ENCODE measurements at regions not wholly inside any gene's neighbourhood (a gene's known extent, or its start where the extent isn't known, plus 50 kb on each side); places are given as distances from the start of the nearest gene placed in this dataset.
"Not testable (repeated sequence)": the region's sequence is repeated elsewhere in the genome, so short reads cannot be mapped to it uniquely, and the experiment has no call there.

DNA sequence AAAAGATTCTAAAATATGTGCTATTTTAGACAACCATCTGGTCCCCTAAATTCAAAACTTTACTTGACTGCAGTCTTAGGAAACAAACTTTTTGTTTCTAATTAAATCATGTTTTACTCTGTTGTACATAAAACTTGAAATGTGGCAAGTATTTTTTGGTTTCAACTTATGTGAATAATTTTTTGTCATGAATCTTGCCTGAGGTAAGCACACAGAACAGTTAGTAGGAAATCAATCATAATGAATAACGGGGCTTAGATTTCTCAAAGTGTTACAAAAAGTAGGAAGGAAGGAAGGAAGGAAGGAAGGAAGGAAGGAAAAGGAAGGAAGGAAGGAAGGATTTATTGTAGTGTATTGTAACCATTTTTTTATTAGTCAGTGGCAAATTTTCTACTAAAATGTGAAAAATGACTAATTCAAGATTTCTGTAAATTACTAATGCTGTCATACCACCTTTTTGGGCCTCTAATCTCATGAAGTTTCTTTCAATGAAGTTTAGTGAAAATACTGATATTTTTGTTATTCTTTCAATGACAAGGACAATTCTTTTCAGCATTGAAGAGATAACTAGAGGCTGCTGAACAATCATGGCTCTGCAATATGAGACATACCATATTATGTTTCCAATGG is 1689.2 kb downstream of the OTOL1 start:
- Histone ChIP-seq H3K36me3 (ENCODE audit: insufficient read depth, low read length, poor library complexity, severe bottlenecking) (peaks cover 39% of the 10 kb centered on the region), H3K27ac (ENCODE audit: low read depth, low read length, poor library complexity, severe bottlenecking) (peak overlapping the region; percentile 99), H3K9me3 (ENCODE audit: low read depth, low read length, poor library complexity, severe bottlenecking) (peaks cover 20% of the 10 kb centered on the region), H3K4me3 (ENCODE audit: low read depth, low read length, poor library complexity, severe bottlenecking) (no peak overlapping the region), H3K4me1 (ENCODE audit: insufficient read depth, low read length, poor library complexity, severe bottlenecking) (peaks cover 22% of the 10 kb centered on the region), H3K27me3 (replicated peaks; ENCODE audit: insufficient read depth, low read depth, low read length, poor library complexity) (no peaks in the 10 kb centered on the region)
- CTCF ChIA-PET, result no interaction called here
- peak; percentile 92 for DNase-seq (ENCODE audit: low spot score)
- POLR2A ChIA-PET (ENCODE audit: low non-redundant PET), result no interaction called here
- BruUV-seq (replicated peaks), result no TSS peak
- intact Hi-C loops (cut with micrococcal nuclease; ENCODE audit: unreplicated experiment), result loop anchor here (1.0 to 10.0 kb wide), 6 partner anchors 129 to 1621 kb away; no protein-coding TSS in a partner anchor
- no peak for TF ChIP-seq EZH2 (IDR thresholded peaks at IDR 0.05; ENCODE audit: borderline replicate concordance, low read depth, low read length, poor library complexity, severe bottlenecking)
- TF ChIP-seq, protein P1, sequence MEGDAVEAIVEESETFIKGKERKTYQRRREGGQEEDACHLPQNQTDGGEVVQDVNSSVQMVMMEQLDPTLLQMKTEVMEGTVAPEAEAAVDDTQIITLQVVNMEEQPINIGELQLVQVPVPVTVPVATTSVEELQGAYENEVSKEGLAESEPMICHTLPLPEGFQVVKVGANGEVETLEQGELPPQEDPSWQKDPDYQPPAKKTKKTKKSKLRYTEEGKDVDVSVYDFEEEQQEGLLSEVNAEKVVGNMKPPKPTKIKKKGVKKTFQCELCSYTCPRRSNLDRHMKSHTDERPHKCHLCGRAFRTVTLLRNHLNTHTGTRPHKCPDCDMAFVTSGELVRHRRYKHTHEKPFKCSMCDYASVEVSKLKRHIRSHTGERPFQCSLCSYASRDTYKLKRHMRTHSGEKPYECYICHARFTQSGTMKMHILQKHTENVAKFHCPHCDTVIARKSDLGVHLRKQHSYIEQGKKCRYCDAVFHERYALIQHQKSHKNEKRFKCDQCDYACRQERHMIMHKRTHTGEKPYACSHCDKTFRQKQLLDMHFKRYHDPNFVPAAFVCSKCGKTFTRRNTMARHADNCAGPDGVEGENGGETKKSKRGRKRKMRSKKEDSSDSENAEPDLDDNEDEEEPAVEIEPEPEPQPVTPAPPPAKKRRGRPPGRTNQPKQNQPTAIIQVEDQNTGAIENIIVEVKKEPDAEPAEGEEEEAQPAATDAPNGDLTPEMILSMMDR (conservative IDR thresholded peaks at IDR 0.05; ENCODE audit: low read depth, low read length), result no peak

DNA sequence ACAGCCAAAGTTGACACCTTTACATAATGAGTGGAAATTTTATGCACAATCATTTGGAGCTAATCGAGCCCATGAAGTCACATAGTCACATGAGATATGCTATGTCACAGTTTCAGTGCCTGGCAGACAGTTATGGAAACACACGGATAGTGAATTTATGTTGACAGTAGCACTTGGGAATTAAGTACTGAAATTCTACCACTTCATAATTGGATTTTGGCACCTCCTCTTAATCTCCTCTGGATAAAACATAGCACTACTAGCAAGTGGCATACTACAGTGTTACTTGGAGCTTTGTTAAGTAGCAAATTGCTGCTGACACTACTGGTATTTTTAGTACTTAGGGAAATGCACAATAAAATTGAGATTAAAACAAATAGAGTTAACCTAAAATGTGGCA is 1679.4 kb downstream of the OTOL1 start:
- Histone ChIP-seq H3K27ac (ENCODE audit: low read depth, low read length, poor library complexity, severe bottlenecking) (peak overlapping the region; percentile 38), H3K27me3 (replicated peaks; ENCODE audit: insufficient read depth, low read depth, low read length, poor library complexity) (no peaks in the 10 kb centered on the region), H3K4me3 (ENCODE audit: low read depth, low read length, poor library complexity, severe bottlenecking) (no peak overlapping the region), H3K9me3 (ENCODE audit: low read depth, low read length, poor library complexity, severe bottlenecking) (peaks cover 12% of the 10 kb centered on the region), H3K4me1 (ENCODE audit: insufficient read depth, low read length, poor library complexity, severe bottlenecking) (peaks cover 12% of the 10 kb centered on the region), H3K36me3 (ENCODE audit: insufficient read depth, low read length, poor library complexity, severe bottlenecking) (peaks cover 10% of the 10 kb centered on the region)
- POLR2A ChIA-PET (ENCODE audit: low non-redundant PET), result no interaction called here
- TF ChIP-seq, protein P1 (conservative IDR thresholded peaks at IDR 0.05; ENCODE audit: low read depth, low read length), result no peak
- TF ChIP-seq EZH2 (IDR thresholded peaks at IDR 0.05; ENCODE audit: borderline replicate concordance, low read depth, low read length, poor library complexity, severe bottlenecking), result no peak
- peak; percentile 70 for DNase-seq (ENCODE audit: low spot score)
- no TSS peak for BruUV-seq (replicated peaks)
- intact Hi-C loops (cut with micrococcal nuclease; ENCODE audit: unreplicated experiment), result no loop called here
- CTCF ChIA-PET, result no interaction called here

DNA sequence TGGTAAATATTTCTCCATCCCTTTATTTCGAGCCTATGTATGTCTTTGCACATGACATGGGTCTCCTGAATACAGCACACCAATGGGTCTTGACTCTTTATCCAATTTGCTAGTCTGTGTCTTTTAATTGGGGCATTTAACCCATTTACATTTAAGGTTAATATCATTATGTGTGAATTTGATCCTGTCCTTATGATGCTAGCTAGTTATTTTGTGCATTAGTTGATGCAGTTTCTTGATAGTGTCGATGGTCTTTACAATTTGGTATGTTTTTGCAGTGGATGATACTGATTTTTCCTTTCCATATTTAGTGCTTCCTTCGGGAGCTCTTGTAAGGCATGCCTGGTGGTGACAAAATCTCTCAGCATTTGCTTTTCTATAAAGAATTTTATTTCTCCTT is 1675.9 kb downstream of the OTOL1 start:
- CTCF ChIA-PET; BruUV-seq (replicated peaks); DNase-seq (ENCODE audit: low spot score); H3K36me3 ChIP-seq (ENCODE audit: insufficient read depth, low read length, poor library complexity, severe bottlenecking); H3K27me3 ChIP-seq (replicated peaks; ENCODE audit: insufficient read depth, low read depth, low read length, poor library complexity); H3K4me3 ChIP-seq (ENCODE audit: low read depth, low read length, poor library complexity, severe bottlenecking); intact Hi-C loops (cut with micrococcal nuclease; ENCODE audit: unreplicated experiment); POLR2A ChIA-PET (ENCODE audit: low non-redundant PET); H3K27ac ChIP-seq (ENCODE audit: low read depth, low read length, poor library complexity, severe bottlenecking): not testable (repeated sequence)
- Histone ChIP-seq H3K4me1 (ENCODE audit: insufficient read depth, low read length, poor library complexity, severe bottlenecking) (peaks cover 12% of the 10 kb centered on the region), H3K9me3 (ENCODE audit: low read depth, low read length, poor library complexity, severe bottlenecking) (peaks cover 12% of the 10 kb centered on the region)

DNA sequence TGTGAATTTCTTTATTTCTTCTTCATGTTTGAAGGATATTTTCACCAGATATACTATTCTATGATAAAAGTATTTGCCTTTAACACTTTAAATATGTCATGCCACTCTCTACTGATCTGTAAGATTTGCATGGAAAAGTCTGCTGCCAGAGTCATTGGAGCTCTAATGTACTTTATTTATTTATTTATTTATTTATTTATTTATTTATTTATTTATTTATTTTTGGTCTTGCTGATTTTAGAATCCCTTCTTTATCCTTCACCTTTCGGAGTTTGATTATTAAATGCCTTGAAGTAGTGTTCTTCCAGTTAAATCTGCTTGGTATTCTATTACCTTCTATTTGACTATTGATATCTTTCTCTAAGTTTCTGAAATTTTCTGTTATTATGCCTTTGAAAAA is 1669.6 kb downstream of the OTOL1 start:
- no peak for DNase-seq (ENCODE audit: low spot score)
- no peak for TF ChIP-seq EZH2 (IDR thresholded peaks at IDR 0.05; ENCODE audit: borderline replicate concordance, low read depth, low read length, poor library complexity, severe bottlenecking)
- TF ChIP-seq, protein P1 (conservative IDR thresholded peaks at IDR 0.05; ENCODE audit: low read depth, low read length), result no peak
- ChIA-PET CTCF (no interaction called here), POLR2A (ENCODE audit: low non-redundant PET) (no interaction called here)
- Histone ChIP-seq H3K36me3 (ENCODE audit: insufficient read depth, low read length, poor library complexity, severe bottlenecking) (no peaks in the 10 kb centered on the region), H3K4me1 (ENCODE audit: insufficient read depth, low read length, poor library complexity, severe bottlenecking) (no peaks in the 10 kb centered on the region), H3K27ac (ENCODE audit: low read depth, low read length, poor library complexity, severe bottlenecking) (no peak overlapping the region), H3K9me3 (ENCODE audit: low read depth, low read length, poor library complexity, severe bottlenecking) (peaks cover 7% of the 10 kb centered on the region), H3K27me3 (replicated peaks; ENCODE audit: insufficient read depth, low read depth, low read length, poor library complexity) (no peaks in the 10 kb centered on the region), H3K4me3 (ENCODE audit: low read depth, low read length, poor library complexity, severe bottlenecking) (no peak overlapping the region)
- intact Hi-C loops (cut with micrococcal nuclease; ENCODE audit: unreplicated experiment), result no loop called here
- BruUV-seq (replicated peaks), result no TSS peak

Measured in A673 (cell line).